GM23338 (cell line): ENCODE measurements at regions not wholly inside any gene's neighbourhood (a gene's known extent, or its start where the extent isn't known, plus 50 kb on each side); places are given as distances from the start of the nearest gene placed in this dataset.
A peak's percentile ranks its signal among the peaks of the same experiment; 100 is the strongest.

Experiments
- ATAC-seq: fragments of 200-7000 bp; cut with Tn5 transposase; 3 replicates; pipeline ENCODE4 v1.9.1; 2020
- DNase-seq: peaks from one replicate; pipeline ENCODE4 v3.0.0-alpha.2; 2015; ENCODE audit warnings: low spot score
- H2AFZ ChIP-seq: fragments of 200-600 bp; sonication (generic); 2 replicates; pipeline ENCODE4 v1.8.0; 2016; ENCODE audit warnings: antibody characterized with exemption, mild to moderate bottlenecking, moderate library complexity
- H3F3A ChIP-seq: fragments of 200-600 bp; sonication (generic); replicated peaks from 2 replicates; pipeline ENCODE4 v1.8.0; 2017; ENCODE audit warnings: antibody characterized with exemption, mixed run types, low read depth
- H3K27ac ChIP-seq: fragments of 200-600 bp; sonication (generic); 2 replicates; pipeline ENCODE4 v1.6.1; 2016; ENCODE audit warnings: low read depth
- H3K27me3 ChIP-seq: fragments of 200-600 bp; sonication (generic); 2 replicates; pipeline ENCODE4 v1.8.0; 2016; ENCODE audit warnings: mild to moderate bottlenecking, mixed run types, moderate library complexity; ENCODE audit not compliant: insufficient read depth
- H3K36me3 ChIP-seq: fragments of 200-600 bp; sonication (generic); 2 replicates; pipeline ENCODE4 v1.8.0; 2016; ENCODE audit warnings: mild to moderate bottlenecking; ENCODE audit not compliant: insufficient read depth
- H3K4me1 ChIP-seq: fragments of 200-600 bp; sonication (generic); 2 replicates; pipeline ENCODE4 v1.8.0; 2016; ENCODE audit warnings: mild to moderate bottlenecking, moderate library complexity; ENCODE audit not compliant: insufficient read depth
- H3K4me2 ChIP-seq: fragments of 200-600 bp; sonication (generic); 2 replicates; pipeline ENCODE4 v1.7.1; 2017; ENCODE audit warnings: mixed run types
- H3K4me3 ChIP-seq: fragments of 200-600 bp; sonication (generic); 2 replicates; pipeline ENCODE4 v1.6.1; 2016; ENCODE audit warnings: mixed run types
- H3K79me2 ChIP-seq: fragments of 200-600 bp; sonication (generic); replicated peaks from 2 replicates; pipeline ENCODE4 v1.8.0; 2017; ENCODE audit warnings: mild to moderate bottlenecking; ENCODE audit not compliant: insufficient read depth
- H3K9me2 ChIP-seq: fragments of 200-600 bp; sonication (generic); 2 replicates; pipeline ENCODE4 v1.8.0; 2017; ENCODE audit not compliant: insufficient read depth
- H4K20me1 ChIP-seq: fragments of 200-600 bp; sonication (generic); replicated peaks from 2 replicates; pipeline ENCODE4 v1.8.0; 2017; ENCODE audit warnings: mild to moderate bottlenecking; ENCODE audit not compliant: insufficient read depth
- H3K27ac Mint-ChIP-seq: 2 replicates; pipeline ENCODE4 v1.8.0; 2020; ENCODE audit warnings: inconsistent platforms, mild to moderate bottlenecking, moderate library complexity, mixed read lengths
- H3K27me3 Mint-ChIP-seq: 3 replicates; pipeline ENCODE4 v1.8.0; 2022; ENCODE audit warnings: low read depth, mild to moderate bottlenecking, moderate library complexity, mixed read lengths, inconsistent platforms; ENCODE audit not compliant: insufficient read depth, poor library complexity
- H3K36me3 Mint-ChIP-seq: 3 replicates; pipeline ENCODE4 v1.8.0; 2021; ENCODE audit warnings: low read depth, mild to moderate bottlenecking, inconsistent platforms, moderate library complexity, mixed read lengths
- H3K4me1 Mint-ChIP-seq: 3 replicates; pipeline ENCODE4 v1.8.0; 2020; ENCODE audit warnings: mild to moderate bottlenecking, inconsistent platforms, mixed read lengths
- H3K4me3 Mint-ChIP-seq: 3 replicates; pipeline ENCODE4 v1.8.0; 2021; ENCODE audit warnings: moderate library complexity, mild to moderate bottlenecking, inconsistent platforms, mixed read lengths
- H3K9me3 Mint-ChIP-seq: 3 replicates; pipeline ENCODE4 v1.8.0; 2020; ENCODE audit warnings: moderate library complexity, mild to moderate bottlenecking, inconsistent platforms, mixed read lengths
- EZH2phosphoT487 ChIP-seq: fragments of 200-600 bp; sonication (generic); IDR thresholded peaks from one replicate; pipeline ENCODE4 v1.8.1; 2018; ENCODE audit warnings: antibody characterized with exemption; ENCODE audit not compliant: unreplicated experiment
- NANOG ChIP-seq: IDR thresholded peaks from 2 replicates; pipeline ENCODE4 v1.6.1; 2016; ENCODE audit warnings: antibody characterized with exemption, borderline replicate concordance
- POLR2AphosphoS5 ChIP-seq: IDR thresholded peaks from 2 replicates; pipeline ENCODE4 v1.6.1; 2016; ENCODE audit warnings: antibody characterized with exemption, low read depth
- STAT1 ChIP-seq: IDR thresholded peaks from one replicate; pipeline ENCODE4 v1.6.1; 2016; ENCODE audit warnings: antibody characterized with exemption; ENCODE audit not compliant: unreplicated experiment
- ZNF462 ChIP-seq: fragments of 250-450 bp; sonication (Bioruptor Pico); IDR thresholded peaks from 2 replicates; pipeline ENCODE4 v1.5.0; 2020; ENCODE audit warnings: mild to moderate bottlenecking, moderate library complexity

GRCh38 chr5:67643536-67643935 lies 446.9 kb upstream of the CD180 start (continued):
- TF ChIP-seq ZNF462 (CRISPR knock-in tag), result no peak

- DNase-seq (no peak), ATAC-seq (no peak)
- Histone ChIP-seq H3F3A (no peaks in the 10 kb centered on the region), H3K4me3 (no peak overlapping the region), H3K9me2 (peaks cover 11% of the 10 kb centered on the region; the same call in 1 of the 2 replicates), H4K20me1 (no peaks in the 10 kb centered on the region), H3K27me3 (no peaks in the 10 kb centered on the region), H2AFZ (peak overlapping the region; percentile 25; the same call in 1 of the 2 replicates), H3K79me2 (no peaks in the 10 kb centered on the region), H3K4me1 (peaks cover 7% of the 10 kb centered on the region), H3K36me3 (no peaks in the 10 kb centered on the region), H3K4me2 (no peak overlapping the region), H3K27ac (no peak overlapping the region)
- H3K4me3 Mint-ChIP-seq, result no peak overlapping the region
- H3K27me3 Mint-ChIP-seq, result no peaks in the 10 kb centered on the region
- TF ChIP-seq STAT1, result no peak
- H3K36me3 Mint-ChIP-seq, result 0 out of 3 replicates have a peak, but pooled peaks cover 5% of the 10 kb centered on the region
- H3K9me3 Mint-ChIP-seq, result peaks cover 12% of the 10 kb centered on the region; the same call in 2 of the 3 replicates
- peaks cover 3% of the 10 kb centered on the region; the same call in 2 of the 3 replicates for H3K4me1 Mint-ChIP-seq
- H3K27ac Mint-ChIP-seq, result no peak overlapping the region
Measured at GRCh38 chr5:67639976-67640375, 443.4 kb upstream of the CD180 start.

- no peaks in the 10 kb centered on the region for H3K27me3 ChIP-seq
- H3K36me3 Mint-ChIP-seq, result peaks cover 4% of the 10 kb centered on the region; the same call in 1 of the 3 replicates
- ATAC-seq, result no peak
- no peak for TF ChIP-seq POLR2AphosphoS5
- no peak for TF ChIP-seq NANOG
- TF ChIP-seq EZH2phosphoT487, result no peak
Measured at GRCh38 chr5:67639313-67639712, 442.7 kb upstream of the CD180 start.

More at GRCh38 chr5:67639313-67639712, 442.7 kb upstream of the CD180 start:
- peaks cover 12% of the 10 kb centered on the region for H3K9me3 Mint-ChIP-seq
- H3K4me1 ChIP-seq, result peaks cover 7% of the 10 kb centered on the region
- H3F3A ChIP-seq, result no peaks in the 10 kb centered on the region
- peaks cover 11% of the 10 kb centered on the region; the same call in 1 of the 2 replicates for H3K9me2 ChIP-seq
- no peak overlapping the region for H3K27ac ChIP-seq
- H3K4me3 ChIP-seq, result no peak overlapping the region
- no peaks in the 10 kb centered on the region for H4K20me1 ChIP-seq
- H3K27me3 Mint-ChIP-seq, result no peaks in the 10 kb centered on the region
- H3K4me3 Mint-ChIP-seq, result no peak overlapping the region
- no peak overlapping the region for H3K27ac Mint-ChIP-seq
- peaks cover 3% of the 10 kb centered on the region; the same call in 2 of the 3 replicates for H3K4me1 Mint-ChIP-seq
- H3K79me2 ChIP-seq, result no peaks in the 10 kb centered on the region
- H3K4me2 ChIP-seq, result 0 out of 2 replicates have a peak overlapping the region, but pooled peaks have one; percentile 34
- no peaks in the 10 kb centered on the region for H3K36me3 ChIP-seq
- H2AFZ ChIP-seq, result peak overlapping the region; percentile 89; the same call in 1 of the 2 replicates
- DNase-seq, result peak; percentile 15
